LNCAP (cell line): ENCODE measurements at regions not wholly inside any gene's neighbourhood (a gene's known extent, or its start where the extent isn't known, plus 50 kb on each side); places are given as distances from the start of the nearest gene placed in this dataset.

Experiments
- TF ChIP-seq, protein P1 (sequence below): fragments of 450-650 bp; IDR thresholded peaks from 2 replicates; pipeline ENCODE4 v1.5.1; 2017; ENCODE audit warnings: mild to moderate bottlenecking

- TF ChIP-seq, protein P1, sequence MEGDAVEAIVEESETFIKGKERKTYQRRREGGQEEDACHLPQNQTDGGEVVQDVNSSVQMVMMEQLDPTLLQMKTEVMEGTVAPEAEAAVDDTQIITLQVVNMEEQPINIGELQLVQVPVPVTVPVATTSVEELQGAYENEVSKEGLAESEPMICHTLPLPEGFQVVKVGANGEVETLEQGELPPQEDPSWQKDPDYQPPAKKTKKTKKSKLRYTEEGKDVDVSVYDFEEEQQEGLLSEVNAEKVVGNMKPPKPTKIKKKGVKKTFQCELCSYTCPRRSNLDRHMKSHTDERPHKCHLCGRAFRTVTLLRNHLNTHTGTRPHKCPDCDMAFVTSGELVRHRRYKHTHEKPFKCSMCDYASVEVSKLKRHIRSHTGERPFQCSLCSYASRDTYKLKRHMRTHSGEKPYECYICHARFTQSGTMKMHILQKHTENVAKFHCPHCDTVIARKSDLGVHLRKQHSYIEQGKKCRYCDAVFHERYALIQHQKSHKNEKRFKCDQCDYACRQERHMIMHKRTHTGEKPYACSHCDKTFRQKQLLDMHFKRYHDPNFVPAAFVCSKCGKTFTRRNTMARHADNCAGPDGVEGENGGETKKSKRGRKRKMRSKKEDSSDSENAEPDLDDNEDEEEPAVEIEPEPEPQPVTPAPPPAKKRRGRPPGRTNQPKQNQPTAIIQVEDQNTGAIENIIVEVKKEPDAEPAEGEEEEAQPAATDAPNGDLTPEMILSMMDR, result no peak
Observed at GRCh38 chr20:4459081-4459480, 210.0 kb upstream of the ADRA1D start.

- TF ChIP-seq, protein P1, result no peak
Observed at GRCh38 chr20:4457566-4458543, 208.8 kb upstream of the ADRA1D start.

- TF ChIP-seq, protein P1, result no peak
Observed at GRCh38 chr20:4455996-4456395, 206.9 kb upstream of the ADRA1D start.

- TF ChIP-seq, protein P1, result no peak
Observed at GRCh38 chr20:4455301-4455701, 206.2 kb upstream of the ADRA1D start.

DNA sequence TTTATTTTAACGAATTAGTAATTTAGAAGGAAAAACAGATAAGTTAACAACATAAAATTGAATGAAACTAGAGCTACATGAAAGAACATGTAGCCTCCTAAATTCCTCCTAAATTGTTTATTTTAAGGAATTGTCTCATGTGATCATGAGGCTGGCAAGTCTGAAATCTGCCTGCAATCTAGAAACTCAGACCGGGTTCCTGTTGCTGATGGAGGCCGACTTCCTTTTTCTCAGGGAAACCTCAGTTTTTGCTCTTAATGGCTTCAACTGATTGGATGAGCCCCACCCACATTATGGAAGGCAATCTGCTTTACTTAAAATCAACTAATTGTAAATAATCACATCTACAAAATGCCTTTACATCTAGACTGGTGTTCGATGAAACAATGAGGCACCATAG, 205.0 kb upstream of the ADRA1D start:
- TF ChIP-seq, protein P1, result no peak

- TF ChIP-seq, protein P1, result no peak
Observed at GRCh38 chr20:4453359-4453758, 204.3 kb upstream of the ADRA1D start.

DNA sequence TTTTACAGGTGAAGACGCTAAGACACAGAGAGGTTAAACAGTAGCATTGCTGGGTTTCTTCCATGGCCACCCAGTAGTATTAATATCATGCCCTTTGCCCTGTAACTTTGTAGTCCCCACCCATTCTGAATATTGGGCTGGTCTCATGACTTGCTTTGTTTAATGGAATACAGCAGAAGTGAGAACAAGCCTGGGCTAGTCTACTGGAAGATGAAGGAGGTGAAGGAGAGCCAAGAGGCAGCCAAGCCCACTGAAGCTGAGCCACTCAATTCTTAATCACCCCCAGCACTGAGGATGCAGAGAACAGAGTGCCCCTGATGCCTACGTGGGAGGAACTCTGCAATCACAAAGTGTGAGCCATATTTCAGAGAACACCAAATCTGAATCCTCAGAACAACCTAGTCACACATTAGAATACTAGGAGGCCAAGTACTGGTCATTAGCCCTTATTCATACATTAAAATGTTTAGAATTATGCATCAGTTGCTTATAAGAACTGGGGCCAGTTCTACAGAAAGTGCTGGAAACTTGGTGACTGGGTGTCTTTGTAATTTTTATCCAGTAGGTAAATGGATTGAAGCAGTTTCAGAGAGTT, 202.5 kb upstream of the ADRA1D start:
- TF ChIP-seq, protein P1, result no peak
